NCI-H2081 (cell line): ENCODE measurements at regions not wholly inside any gene's neighbourhood (a gene's known extent, or its start where the extent isn't known, plus 50 kb on each side); places are given as distances from the start of the nearest gene placed in this dataset.

Source experiments
- DNase-seq, 2 experiments: peaks; one replicate each; lab custom pipeline; 2025; lab: John Stamatoyannopoulos, UW

- DNase-seq: no peak
Observed at GRCh38 chr12:130102266-130102665, 60.0 kb upstream of the FZD10 start.

- DNase-seq: no peak
Observed at GRCh38 chr12:130104571-130105106, 57.6 kb upstream of the FZD10 start.

GRCh38 chr12:130109062-130109945 lies 53.0 kb upstream of the FZD10 start:
- no peak for DNase-seq

- DNase-seq: no peak
Observed at GRCh38 chr12:130110914-130111313, 51.4 kb upstream of the FZD10 start.

- no peak for DNase-seq
Observed at GRCh38 chr12:130111965-130112496, 50.2 kb upstream of the FZD10 start.
